Activated CD4-positive, alpha-beta T cell treated with anti-CD3 and anti-CD28 coated beads, Interleukin-2, Interleukin-4, amounts not matched to agents 100 ng/mL and 50 ng/mL, durations not matched to agents 16 hours and 8 hours (primary cell): ENCODE measurements at regions not wholly inside any gene's neighbourhood (a gene's known extent, or its start where the extent isn't known, plus 50 kb on each side); places are given as distances from the start of the nearest gene placed in this dataset.

ENCODE experiments used
- DNase-seq: peaks from one replicate; pipeline ENCODE4 v3.0.0-alpha.2; 2020; ENCODE audit warnings: low spot score

- no peak for DNase-seq
Observed at GRCh38 chr13:73210218-73210883, 151.5 kb downstream of the KLF5 start.

DNA sequence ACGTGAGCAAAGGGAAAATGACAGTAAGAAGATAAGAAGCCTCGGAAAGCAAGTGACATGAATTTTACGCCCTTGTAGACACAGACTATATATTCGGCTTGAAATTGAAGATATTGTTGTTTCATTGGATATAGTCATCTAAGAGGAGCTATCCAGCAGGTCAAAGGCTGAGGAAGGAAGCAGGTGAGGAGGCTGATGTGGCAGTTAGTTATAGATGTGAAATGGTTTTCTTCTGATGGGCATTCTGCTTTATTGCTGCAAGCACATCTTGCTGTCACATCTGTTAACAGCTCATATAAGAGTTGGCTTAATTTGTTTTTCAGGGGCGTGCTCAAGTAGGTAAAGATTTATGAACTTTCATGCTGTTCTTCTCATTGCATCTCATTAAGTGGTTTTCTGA is 146.1 kb downstream of the KLF5 start:
- DNase-seq = no peak

DNA sequence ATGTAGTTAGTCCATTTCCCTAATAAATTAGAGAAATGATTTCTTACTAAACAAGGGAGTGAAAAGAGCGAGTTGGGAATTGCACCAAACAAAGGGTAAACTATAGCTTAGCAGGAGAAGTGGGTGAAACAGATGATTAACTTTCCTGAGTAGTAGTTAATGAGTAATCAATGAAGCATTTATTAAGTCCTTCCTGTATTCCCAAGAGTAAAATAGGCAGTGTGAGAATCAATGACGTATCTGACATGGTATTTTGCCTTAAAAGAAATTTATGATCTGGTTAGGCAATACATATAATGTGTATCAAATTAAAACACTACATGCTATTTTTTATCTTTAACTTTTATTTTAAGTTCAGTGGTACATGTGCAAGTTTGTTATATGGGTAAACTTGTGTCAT is 142.8 kb downstream of the KLF5 start:
- DNase-seq = no peak

DNA sequence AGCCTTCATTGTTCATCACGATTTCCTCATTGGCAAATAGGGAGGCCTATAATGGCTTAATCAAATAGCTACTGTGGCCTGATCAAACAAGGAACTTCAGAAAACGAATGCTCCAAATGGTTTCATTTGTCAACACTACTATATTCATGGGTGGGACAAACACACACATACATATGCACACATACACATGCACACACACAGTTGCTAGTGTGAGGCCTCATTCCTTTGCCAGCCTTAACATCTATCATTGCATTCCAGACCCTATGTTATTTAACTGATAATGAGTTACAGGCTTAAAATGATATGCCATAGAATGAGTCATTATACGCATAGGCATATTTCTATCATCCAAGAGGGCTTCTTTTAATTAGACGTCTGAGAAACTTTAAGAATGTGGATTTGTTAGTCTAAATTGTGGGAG is 140.2 kb downstream of the KLF5 start:
- no peak for DNase-seq

- DNase-seq = no peak
Observed at GRCh38 chr13:73195091-73195490, 136.3 kb downstream of the KLF5 start.

DNA sequence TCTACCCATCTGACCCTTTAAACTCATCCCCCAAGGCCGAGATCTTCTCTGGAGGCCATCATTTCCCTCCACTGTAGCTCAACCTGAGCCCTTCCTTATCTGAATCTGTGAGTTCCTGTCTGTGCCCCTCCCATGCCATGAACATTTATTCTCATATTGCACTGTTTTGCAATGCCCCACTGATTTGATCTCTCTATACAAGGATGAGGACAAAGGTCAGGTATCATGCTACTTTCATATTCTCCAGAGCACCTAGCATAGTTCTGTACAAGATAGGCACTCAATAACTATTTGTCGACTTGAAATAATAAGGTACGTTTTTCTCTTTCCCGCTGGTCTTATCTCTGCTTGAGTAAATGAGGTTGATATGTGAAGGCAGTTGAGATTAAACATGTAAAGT is 135.5 kb downstream of the KLF5 start:
- no peak for DNase-seq

GRCh38 chr13:73193554-73193953 is 134.7 kb downstream of the KLF5 start:
- DNase-seq = no peak

GRCh38 chr13:73190477-73190876 is 131.7 kb downstream of the KLF5 start:
- DNase-seq = no peak

DNA sequence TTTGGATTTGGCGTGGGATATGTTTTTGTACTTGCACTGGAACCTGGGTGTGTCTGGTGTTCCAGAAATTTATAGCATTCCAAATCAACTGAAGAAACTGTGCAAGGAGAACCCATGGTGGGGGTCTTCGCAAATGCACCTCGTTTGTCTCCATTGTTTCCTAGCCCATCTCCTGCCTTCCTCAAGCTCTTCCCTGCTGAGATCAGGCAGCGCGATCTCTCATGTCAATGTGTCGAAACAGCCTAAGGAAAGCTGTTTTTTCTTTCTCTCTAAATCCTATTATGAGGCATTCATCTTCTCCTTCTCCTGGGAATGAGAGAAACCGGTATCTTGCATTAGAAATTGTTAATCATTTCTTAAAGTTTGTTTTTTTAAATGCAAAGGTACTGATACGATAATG is 131.0 kb downstream of the KLF5 start:
- DNase-seq = no peak

DNA sequence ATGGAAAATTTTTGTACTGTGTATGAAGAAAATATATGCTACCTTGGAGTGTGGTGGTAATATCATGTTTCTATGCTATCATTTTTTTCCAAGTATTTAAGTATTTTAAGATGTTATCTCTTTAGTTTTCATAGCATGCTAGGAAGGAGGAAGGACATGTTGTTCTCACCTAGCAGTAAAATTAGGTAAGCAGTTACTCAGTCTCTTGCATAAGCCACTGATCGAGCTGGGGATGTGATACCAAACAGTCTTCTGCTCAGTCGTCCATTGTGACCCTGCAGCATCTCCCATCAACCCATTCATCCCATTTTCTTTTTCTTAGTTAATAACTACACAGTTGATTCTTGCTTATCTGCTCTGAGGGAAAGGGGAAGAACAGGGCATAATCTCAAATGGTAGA is 130.6 kb downstream of the KLF5 start:
- DNase-seq = no peak

DNA sequence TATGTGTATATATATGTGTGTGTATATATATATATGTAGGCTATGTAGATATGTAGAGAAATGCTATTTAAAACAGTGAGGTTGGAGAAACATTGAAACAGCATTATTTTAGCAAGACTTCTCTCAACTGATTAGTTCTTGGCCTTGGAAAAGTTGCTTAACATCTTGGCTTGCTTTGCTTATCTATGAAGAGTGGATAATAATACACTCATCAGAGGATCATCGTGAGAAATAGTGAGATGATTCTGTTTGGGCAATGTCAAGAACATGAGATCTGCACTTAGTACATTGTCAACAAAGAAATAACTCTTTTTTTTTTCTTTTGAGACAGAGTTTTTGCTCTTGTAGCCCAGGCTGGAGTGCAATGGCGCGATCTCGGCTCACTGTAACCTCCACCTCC is 128.3 kb downstream of the KLF5 start:
- no peak for DNase-seq

DNA sequence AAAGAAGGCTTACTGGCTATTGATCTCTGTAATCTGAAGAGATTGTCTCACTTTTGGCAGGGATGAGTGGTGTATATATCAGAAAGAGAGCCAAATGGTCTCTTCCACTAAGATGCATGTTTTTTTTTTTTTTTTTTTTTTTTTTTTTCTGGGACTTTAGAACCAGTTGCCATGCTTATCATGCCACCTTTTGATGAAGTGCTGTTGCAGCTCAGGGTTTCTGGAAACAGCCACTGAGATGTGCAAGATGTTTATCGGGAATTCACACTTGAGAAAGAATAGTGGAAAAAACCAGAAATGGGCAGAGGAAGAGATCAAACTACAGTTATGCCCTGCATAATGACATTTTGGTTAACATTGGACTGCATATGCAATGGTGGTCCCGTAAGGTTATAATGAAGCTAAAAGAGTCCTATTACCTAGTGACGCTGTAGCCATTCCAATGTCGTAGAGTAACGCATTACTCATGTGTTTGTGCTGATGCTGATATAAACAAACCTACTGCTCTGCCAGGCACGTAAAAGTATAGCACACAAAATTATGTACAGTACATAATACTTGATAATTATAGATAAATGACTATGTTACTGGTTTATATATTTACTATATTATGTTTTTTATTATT is 121.0 kb downstream of the KLF5 start:
- DNase-seq = no peak

DNA sequence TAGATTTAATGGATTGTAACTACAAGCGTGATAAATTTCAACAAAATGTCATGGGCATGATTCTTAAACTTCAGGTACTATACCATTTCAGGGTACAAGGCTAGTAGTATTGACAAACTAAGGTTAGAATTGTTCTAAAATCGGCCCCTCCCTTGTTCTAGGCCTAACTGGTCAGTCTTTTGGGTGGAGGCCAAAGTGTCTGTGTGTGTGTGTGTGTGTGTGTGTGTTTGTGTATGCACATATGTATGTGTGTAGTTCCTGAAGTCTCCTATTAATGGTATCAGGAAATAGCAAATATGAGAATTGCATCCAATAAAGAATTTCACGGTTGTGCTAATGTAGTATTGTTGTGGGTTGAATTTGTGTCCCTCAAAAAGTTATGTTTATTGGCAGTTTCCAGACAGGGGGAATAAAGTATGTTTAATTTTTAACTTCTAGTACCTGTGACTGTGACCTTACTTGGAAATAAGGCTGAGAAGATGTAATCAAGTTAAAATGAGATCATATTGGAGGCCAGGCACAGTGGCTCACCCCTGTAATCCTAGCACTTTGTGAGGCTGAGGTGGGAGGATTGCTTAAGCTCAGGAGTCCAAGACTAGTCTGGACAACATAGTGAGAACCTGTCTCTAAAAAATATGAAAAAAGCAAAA is 119.2 kb downstream of the KLF5 start:
- DNase-seq = no peak

- DNase-seq = no peak
Observed at GRCh38 chr13:73177017-73177416, 118.2 kb downstream of the KLF5 start.

- DNase-seq = no peak
Observed at GRCh38 chr13:73174521-73175010, 115.8 kb downstream of the KLF5 start.

GRCh38 chr13:73173279-73173811 is 114.5 kb downstream of the KLF5 start:
- DNase-seq = no peak

DNA sequence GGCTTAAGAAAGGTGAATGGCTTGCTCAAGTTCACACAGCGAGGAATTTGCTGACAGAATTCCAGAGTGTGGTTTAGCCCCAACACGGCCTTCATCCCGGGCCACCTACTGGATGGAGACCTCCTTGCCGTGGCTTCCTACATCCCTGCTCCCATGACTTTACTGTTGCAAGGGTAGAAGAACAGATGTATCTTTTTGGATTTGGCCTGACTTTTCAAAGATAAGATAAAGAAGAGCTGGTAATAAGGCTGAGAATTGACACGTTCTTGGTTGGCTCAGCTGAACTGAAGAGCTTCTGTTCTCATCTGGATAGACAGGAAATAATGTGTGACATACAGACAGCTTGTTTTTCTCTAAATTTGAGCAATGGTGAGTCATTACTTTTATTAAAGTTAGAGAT is 113.1 kb downstream of the KLF5 start:
- no peak for DNase-seq

GRCh38 chr13:73171271-73171682 is 112.5 kb downstream of the KLF5 start:
- DNase-seq = no peak

DNA sequence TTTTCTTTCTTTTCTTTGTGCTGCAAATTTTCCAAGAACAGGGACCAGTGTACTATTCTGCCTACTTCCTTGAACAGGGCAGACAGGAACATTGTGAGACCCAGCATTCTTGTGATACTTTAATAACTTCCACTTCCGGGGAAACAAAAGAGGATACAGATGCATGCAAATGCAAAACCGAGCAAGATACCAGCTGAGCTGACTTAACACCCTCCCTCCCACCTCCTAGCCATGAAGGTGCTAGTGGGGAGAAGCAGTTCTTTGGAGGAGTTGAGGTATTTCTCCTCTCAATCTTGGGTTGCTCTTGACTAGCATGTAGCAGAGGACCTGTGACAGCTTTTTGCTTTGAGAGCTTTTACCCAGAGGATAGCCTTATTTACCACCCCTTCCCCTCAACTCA is 111.2 kb downstream of the KLF5 start:
- no peak for DNase-seq

- no peak for DNase-seq
Observed at GRCh38 chr13:73168953-73169401, 110.2 kb downstream of the KLF5 start.

DNA sequence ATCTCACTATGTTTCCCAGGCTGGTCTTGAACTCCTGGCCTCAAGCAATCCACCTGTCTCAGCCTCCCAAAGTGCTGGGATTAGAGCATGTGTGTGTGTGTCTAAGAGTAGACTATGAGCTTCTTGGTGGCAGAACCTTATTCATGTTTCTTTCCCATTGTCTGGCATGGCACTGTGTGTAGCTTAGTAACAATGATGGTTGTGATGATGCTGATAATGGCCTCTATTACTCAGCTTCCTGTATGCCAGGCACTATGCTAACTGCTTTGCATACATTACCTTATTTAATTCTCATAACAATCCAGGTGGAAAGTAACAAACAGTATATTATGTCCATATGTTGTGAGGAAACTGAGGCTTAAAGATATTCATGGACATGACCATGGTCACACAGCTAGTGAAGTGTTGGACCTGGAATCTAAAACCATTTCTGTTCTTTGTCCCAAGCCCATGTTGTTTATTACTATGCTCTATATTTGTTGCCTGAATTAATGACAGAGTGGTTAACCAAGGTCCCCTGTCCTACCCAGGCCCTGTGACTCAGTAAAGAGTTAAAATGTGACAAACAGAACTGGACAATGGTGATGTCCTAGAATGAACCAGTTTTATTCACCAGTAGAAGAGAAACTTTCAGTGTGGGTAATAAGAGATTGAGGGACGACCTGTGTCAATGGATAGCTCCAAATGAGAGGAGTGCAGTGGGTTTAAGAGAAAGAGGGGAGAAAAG is 109.6 kb downstream of the KLF5 start:
- DNase-seq = peak; percentile 17

DNA sequence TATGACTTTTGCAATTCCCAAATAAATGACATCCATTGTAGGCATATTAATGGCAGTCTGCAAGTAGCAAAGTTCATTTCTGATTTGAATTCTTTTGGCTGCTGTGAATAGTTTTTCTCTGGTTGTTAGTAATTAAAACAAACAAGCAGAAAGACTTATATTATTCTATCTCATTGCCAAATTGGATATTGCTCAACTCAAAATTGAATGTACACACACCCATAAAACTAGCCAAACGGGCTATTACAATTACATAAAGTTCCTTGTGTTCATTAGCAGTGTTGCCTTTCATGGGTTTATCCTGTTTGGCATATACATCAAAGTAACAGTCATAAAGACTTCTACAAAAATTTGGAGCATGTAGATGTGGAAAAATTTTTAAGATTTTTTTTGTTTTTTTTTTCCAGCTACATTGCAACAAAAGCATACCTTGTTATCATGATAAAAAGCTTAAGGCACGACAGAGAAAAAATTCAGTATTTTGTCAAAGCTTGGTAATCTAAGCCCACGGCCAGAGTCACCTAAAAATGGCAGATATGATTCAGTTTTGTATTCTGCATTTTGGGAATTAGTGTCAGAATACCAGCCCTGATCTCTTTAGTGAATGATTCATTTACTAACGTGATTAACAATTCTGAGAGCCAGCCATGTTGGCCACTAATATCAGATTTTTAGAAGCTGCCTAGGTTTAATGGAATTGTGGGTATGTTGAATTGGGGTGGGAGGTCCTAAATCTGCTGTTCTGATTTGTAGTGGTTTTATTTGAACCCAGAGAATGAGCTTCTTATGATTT is 108.4 kb downstream of the KLF5 start:
- no peak for DNase-seq
